AG09309 (cell line): ENCODE measurements at regions not wholly inside any gene's neighbourhood (a gene's known extent, or its start where the extent isn't known, plus 50 kb on each side); places are given as distances from the start of the nearest gene placed in this dataset.
"Not testable (repeated sequence)": the region's sequence is repeated elsewhere in the genome, so short reads cannot be mapped to it uniquely, and the experiment has no call there.

Source experiments
- DNase-seq: peaks from one replicate; pipeline ENCODE4 v3.0.0-alpha.2; 2010; ENCODE audit warnings: low read depth
- H3K4me3 ChIP-seq: 2 replicates; pipeline ENCODE4 v1.5.1; 2011; ENCODE audit warnings: mild to moderate bottlenecking, low read depth, low read length, moderate library complexity; ENCODE audit not compliant: control insufficient read depth
- CTCF ChIP-seq: IDR thresholded peaks from 2 replicates; pipeline ENCODE4 v1.5.1; 2011; ENCODE audit warnings: mild to moderate bottlenecking, low read depth, low read length, inconsistent platforms; ENCODE audit not compliant: insufficient read depth, control insufficient read depth; ENCODE audit errors: missing control alignments

- no peak overlapping the region for H3K4me3 ChIP-seq
- no peak for DNase-seq
- TF ChIP-seq CTCF: no peak
Observed at GRCh38 chr4:60890743-60891142, 309.4 kb upstream of the ADGRL3 start.

- no peak overlapping the region for H3K4me3 ChIP-seq
- no peak for TF ChIP-seq CTCF
- no peak for DNase-seq
Observed at GRCh38 chr4:60891947-60892346, 308.2 kb upstream of the ADGRL3 start.

- DNase-seq: no peak
- no peak overlapping the region for H3K4me3 ChIP-seq
- no peak for TF ChIP-seq CTCF
Observed at GRCh38 chr4:60897415-60897814, 302.7 kb upstream of the ADGRL3 start.

- no peak for DNase-seq
- TF ChIP-seq CTCF: no peak
- no peak overlapping the region for H3K4me3 ChIP-seq
Observed at GRCh38 chr4:60905162-60905561, 295.0 kb upstream of the ADGRL3 start.

GRCh38 chr4:60911127-60911526 lies 289.0 kb upstream of the ADGRL3 start:
- H3K4me3 ChIP-seq: no peak overlapping the region
- no peak for TF ChIP-seq CTCF
- DNase-seq: no peak

GRCh38 chr4:60913002-60913401 lies 287.1 kb upstream of the ADGRL3 start:
- DNase-seq: no peak
- H3K4me3 ChIP-seq: no peak overlapping the region
- TF ChIP-seq CTCF: no peak

- no peak for TF ChIP-seq CTCF
- no peak for DNase-seq
- H3K4me3 ChIP-seq: no peak overlapping the region
Observed at GRCh38 chr4:60913671-60914070, 286.5 kb upstream of the ADGRL3 start.

- not testable (repeated sequence) for DNase-seq
Observed at GRCh38 chr4:60921735-60922134, 278.4 kb upstream of the ADGRL3 start.

More at GRCh38 chr4:60921735-60922134, 278.4 kb upstream of the ADGRL3 start:
- H3K4me3 ChIP-seq: not testable (repeated sequence)
